NB4 (cell line): ENCODE measurements at regions not wholly inside any gene's neighbourhood (a gene's known extent, or its start where the extent isn't known, plus 50 kb on each side); places are given as distances from the start of the nearest gene placed in this dataset.

Experiments
- DNase-seq: peaks from one replicate; pipeline ENCODE4 v3.0.0; 2010; ENCODE audit warnings: low read depth
- H3K4me3 ChIP-seq: one replicate; pipeline ENCODE4 v1.5.1; 2011; ENCODE audit warnings: mild to moderate bottlenecking, low read depth, low read length, moderate library complexity
- CTCF ChIP-seq: IDR thresholded peaks from one replicate; pipeline ENCODE4 v1.5.1; 2012; ENCODE audit warnings: low read depth, low read length
- MAX ChIP-seq: IDR thresholded peaks from 2 replicates; pipeline ENCODE4 v1.6.1; 2011; ENCODE audit warnings: low read depth, low read length
- MYC ChIP-seq: IDR thresholded peaks from 2 replicates; pipeline ENCODE4 v1.6.1; 2011; ENCODE audit warnings: low read depth, low read length
- POLR2A ChIP-seq: IDR thresholded peaks from 2 replicates; pipeline ENCODE4 v1.6.1; 2011; ENCODE audit warnings: mild to moderate bottlenecking; ENCODE audit not compliant: insufficient read length; ENCODE audit errors: extremely low read depth

DNA sequence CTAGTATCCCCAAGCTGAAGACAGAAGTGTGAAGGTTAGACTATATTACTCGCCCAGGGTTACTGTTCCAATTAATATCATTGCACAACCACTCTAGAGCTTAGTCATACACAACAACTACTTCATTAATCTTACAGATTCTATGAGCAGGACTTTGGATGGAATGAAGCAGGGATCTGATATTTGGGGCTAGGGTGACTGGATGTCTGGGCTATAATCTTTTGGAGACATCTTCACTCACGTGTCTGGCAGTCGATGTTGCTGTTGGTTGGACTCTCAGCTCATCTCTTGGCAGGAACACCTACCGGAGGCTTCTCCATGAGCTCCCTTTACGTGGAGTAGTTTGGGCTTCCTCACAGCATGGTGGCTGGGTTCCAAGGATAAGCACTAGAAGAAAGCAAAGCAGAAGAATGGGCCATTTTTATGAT lies 519.2 kb upstream of the B3GALT2 start:
- H3K4me3 ChIP-seq: no peak overlapping the region
- peak; percentile 3 for DNase-seq
- TF ChIP-seq MAX: no peak
- no peak for TF ChIP-seq CTCF
- TF ChIP-seq MYC: no peak
- TF ChIP-seq POLR2A: no peak

DNA sequence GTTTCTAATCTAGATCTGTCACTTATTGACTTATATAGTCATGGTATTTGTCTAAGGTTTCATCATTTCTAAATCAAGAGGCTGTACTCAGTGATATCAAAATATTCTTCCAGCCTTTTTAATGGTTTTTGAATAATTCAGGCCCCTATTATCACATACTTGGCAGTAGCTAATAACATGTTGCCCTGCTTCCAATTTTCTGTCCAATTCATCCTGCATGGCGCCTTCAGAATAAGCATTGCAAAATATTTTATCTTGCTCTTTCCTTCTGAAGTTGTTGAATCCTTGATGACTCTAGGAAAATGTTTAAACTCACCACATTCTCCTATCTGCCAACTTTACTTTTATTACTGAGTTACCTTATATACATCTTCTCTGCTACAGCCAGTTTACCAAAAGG lies 517.2 kb upstream of the B3GALT2 start:
- H3K4me3 ChIP-seq: no peak overlapping the region
- TF ChIP-seq POLR2A (no peak), CTCF (no peak), MAX (no peak), MYC (no peak)
- DNase-seq: no peak

DNA sequence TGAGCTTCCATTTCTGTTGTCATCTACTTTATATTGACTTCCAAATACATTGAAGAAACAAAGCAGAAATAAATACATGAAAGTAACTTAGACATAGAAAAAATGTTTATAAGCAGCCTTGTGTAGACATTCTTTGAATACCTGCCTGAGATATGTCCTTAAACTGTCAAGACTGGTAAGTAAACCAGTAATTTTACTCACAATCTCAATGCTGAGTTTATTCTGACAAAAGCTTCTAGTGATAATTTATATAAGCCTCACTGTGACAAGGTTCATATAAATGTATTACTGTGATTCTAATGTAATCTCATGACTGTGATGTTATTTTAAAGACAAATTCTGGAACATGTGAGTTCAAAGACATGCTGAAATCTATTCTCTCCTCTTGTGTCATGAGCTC lies 516.7 kb upstream of the B3GALT2 start:
- DNase-seq: no peak
- TF ChIP-seq POLR2A: no peak
- no peak for TF ChIP-seq MAX
- TF ChIP-seq MYC: no peak
- TF ChIP-seq CTCF: no peak
- no peak overlapping the region for H3K4me3 ChIP-seq

DNA sequence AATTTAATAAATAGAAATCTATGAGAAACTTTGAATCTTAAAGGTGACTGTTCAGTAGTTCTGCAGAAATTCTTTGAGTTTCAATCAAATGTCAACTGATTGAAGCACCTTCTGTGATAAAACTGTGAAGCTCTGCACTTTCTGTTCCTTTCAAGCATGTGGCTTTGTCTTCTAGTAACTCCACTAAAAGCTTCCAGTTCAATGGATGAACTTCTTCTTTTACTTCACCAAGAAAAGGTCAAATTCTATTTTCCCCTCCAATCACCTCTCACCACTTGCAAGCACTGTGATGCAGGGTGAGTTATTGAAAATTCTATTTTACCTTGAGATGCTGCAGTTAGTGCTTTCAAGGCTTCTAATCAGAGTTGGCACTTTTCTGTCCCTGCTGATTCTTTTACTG lies 515.3 kb upstream of the B3GALT2 start:
- TF ChIP-seq CTCF: no peak
- no peak for TF ChIP-seq POLR2A
- no peak for TF ChIP-seq MAX
- no peak for TF ChIP-seq MYC
- no peak for DNase-seq
- no peak overlapping the region for H3K4me3 ChIP-seq

GRCh38 chr1:193700710-193701355 lies 514.4 kb upstream of the B3GALT2 start:
- no peak overlapping the region for H3K4me3 ChIP-seq
- no peak for DNase-seq
- no peak for TF ChIP-seq CTCF
- TF ChIP-seq MYC: no peak
- no peak for TF ChIP-seq MAX
